ENCODE measurements at regions not wholly inside any gene's neighbourhood (a gene's known extent, or its start where the extent isn't known, plus 50 kb on each side); places are given as distances from the start of the nearest gene placed in this dataset.

DNA sequence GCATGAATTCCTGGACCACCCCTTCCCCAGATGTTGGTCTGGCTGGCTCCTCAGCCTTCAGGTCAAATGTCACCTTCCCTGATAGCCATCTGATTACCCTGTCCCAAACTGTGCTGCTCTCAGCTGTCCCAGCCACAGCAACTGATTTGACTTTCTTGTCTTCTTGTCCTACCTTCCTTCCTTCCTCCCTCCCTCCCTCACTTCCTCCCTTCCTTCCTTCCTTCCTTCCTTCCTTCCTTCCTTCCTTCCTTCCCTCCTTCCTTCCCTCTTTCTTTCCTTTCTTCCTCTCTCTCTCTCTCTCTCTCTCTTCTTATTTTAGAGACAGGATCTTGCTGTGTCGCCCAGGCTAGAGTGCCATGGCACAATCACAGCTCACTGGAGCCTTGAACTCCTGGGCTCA lies 242.5 kb downstream of the RPS24 start:
- no peak for TF ChIP-seq POLR2A (IDR thresholded peaks at IDR 0.05)
- TF ChIP-seq, protein P1, sequence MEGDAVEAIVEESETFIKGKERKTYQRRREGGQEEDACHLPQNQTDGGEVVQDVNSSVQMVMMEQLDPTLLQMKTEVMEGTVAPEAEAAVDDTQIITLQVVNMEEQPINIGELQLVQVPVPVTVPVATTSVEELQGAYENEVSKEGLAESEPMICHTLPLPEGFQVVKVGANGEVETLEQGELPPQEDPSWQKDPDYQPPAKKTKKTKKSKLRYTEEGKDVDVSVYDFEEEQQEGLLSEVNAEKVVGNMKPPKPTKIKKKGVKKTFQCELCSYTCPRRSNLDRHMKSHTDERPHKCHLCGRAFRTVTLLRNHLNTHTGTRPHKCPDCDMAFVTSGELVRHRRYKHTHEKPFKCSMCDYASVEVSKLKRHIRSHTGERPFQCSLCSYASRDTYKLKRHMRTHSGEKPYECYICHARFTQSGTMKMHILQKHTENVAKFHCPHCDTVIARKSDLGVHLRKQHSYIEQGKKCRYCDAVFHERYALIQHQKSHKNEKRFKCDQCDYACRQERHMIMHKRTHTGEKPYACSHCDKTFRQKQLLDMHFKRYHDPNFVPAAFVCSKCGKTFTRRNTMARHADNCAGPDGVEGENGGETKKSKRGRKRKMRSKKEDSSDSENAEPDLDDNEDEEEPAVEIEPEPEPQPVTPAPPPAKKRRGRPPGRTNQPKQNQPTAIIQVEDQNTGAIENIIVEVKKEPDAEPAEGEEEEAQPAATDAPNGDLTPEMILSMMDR (IDR thresholded peaks at IDR 0.05 in 4 of 5, conservative IDR thresholded peaks at IDR 0.05 in 1 of 5), result no peak

All from gastrocnemius medialis (tissue), 4 donors.